Small intestine (tissue), 7 donors: ENCODE measurements at regions not wholly inside any gene's neighbourhood (a gene's known extent, or its start where the extent isn't known, plus 50 kb on each side); places are given as distances from the start of the nearest gene placed in this dataset.

Experiments
- DNase-seq, 2 donors: peaks; one replicate each; pipeline versions ENCODE4 v3.0.0 to v3.0.0-alpha.2; 2013
- FAIRE-seq: peaks from 2 replicates; lab custom pipeline; 2012; peaks lifted over from hg19 to GRCh38; lab: Jason Lieb, UNC
- H3K27ac ChIP-seq, 3 donors: one replicate each; pipeline ENCODE4 v1.5.1; 2013; ENCODE audit warnings: low read length in 2 of 3, mild to moderate bottlenecking in 2 of 3, control low read depth in 1 of 3, inconsistent platforms in 1 of 3, low read depth in 1 of 3, moderate library complexity in 1 of 3
- H3K27me3 ChIP-seq, 3 donors: one replicate each; pipeline ENCODE4 v1.6.1; 2013; ENCODE audit warnings: low read length in 3 of 3, inconsistent platforms in 1 of 3; ENCODE audit not compliant: control insufficient read depth in 3 of 3, insufficient read depth in 3 of 3
- H3K36me3 ChIP-seq, 3 donors: one replicate each; pipeline ENCODE4 v1.6.1; 2013; ENCODE audit warnings: low read length in 3 of 3, inconsistent platforms in 1 of 3, low read depth in 1 of 3, mild to moderate bottlenecking in 1 of 3, moderate library complexity in 1 of 3; ENCODE audit not compliant: control insufficient read depth in 3 of 3, insufficient read depth in 2 of 3
- H3K4me1 ChIP-seq, 3 donors: one replicate each; pipeline ENCODE4 v1.6.1; 2013; ENCODE audit warnings: low read length in 2 of 3, inconsistent platforms in 1 of 3, low read depth in 1 of 3, mild to moderate bottlenecking in 1 of 3, moderate library complexity in 1 of 3; ENCODE audit not compliant: control insufficient read depth in 3 of 3, insufficient read depth in 2 of 3
- H3K4me3 ChIP-seq, 3 donors: one replicate each; pipeline ENCODE4 v1.5.1; 2013; ENCODE audit warnings: low read length in 3 of 3, control low read depth in 1 of 3, inconsistent platforms in 1 of 3, low read depth in 1 of 3, mild to moderate bottlenecking in 1 of 3, moderate library complexity in 1 of 3
- H3K9me3 ChIP-seq, 2 donors: one replicate each; pipeline ENCODE4 v1.6.1; 2013; ENCODE audit warnings: low read depth in 1 of 2, low read length in 1 of 2; ENCODE audit not compliant: control insufficient read depth in 2 of 2, insufficient read depth in 1 of 2
- WGBS, 3 donors: extraction: QIAGEN DNeasy Blood & Tissue Kit; methylation state at CpG; one replicate each; pipeline ENCODE4 v1.1.7; 2013; 5-methylcytosine and 5-hydroxymethylcytosine counted together
- donor health status: healthy with polysubstance abuse.
- donor health status: control.
- donor health status: control.
- donor health status: Bipolar disorder and iron deficiency.
- donor health status: healthy.

DNA sequence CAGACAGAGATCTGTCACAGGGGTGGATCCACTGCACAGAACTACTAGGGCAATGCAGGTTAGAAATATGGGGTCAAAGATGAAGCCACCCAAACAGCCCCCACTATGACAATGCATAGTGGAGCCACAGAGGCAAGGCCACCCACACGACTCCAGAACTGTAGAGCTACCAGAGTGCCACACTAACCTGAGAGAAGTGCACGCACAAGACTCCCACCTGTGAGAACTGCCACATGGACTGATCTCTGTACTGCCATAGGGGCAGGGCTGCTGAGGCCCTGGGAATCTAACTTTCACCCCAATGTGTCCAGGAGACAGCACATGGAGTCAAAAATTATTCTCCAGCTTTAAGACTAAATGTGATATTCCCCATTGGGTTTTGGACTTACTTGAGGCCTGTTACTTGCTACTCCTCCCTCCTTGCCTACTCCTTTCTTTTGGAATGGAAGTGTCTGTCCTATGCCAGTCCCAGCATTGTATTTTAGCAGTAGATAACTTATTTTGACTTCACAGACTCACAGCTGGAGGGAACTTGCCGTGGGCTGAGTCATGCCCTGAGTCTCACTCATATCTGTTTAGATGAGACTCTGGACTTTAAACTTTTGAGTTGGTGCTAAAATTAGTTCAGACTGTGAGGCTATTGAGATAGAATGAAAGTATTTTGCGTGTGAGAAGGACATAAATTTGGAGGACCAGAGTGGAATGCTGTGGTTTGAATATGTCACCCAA, 853.3 kb downstream of the MAT2B start:
- no peaks in the 10 kb centered on the region for H3K36me3 ChIP-seq
- peak; percentile 47 to 57 for DNase-seq
- no peaks in the 10 kb centered on the region for H3K27me3 ChIP-seq
- 46 to 57% (median 52%) methylated on average over 4 of the region's 4 CpGs for WGBS, 3 donors
- H3K9me3 ChIP-seq = no peaks in the 10 kb centered on the region
- no peak overlapping the region for H3K4me3 ChIP-seq
- H3K27ac ChIP-seq = no peak overlapping the region
- H3K4me1 ChIP-seq = peaks cover 0 to 18% (median 8%) of the 10 kb centered on the region in 3 donors
- no peak for FAIRE-seq

DNA sequence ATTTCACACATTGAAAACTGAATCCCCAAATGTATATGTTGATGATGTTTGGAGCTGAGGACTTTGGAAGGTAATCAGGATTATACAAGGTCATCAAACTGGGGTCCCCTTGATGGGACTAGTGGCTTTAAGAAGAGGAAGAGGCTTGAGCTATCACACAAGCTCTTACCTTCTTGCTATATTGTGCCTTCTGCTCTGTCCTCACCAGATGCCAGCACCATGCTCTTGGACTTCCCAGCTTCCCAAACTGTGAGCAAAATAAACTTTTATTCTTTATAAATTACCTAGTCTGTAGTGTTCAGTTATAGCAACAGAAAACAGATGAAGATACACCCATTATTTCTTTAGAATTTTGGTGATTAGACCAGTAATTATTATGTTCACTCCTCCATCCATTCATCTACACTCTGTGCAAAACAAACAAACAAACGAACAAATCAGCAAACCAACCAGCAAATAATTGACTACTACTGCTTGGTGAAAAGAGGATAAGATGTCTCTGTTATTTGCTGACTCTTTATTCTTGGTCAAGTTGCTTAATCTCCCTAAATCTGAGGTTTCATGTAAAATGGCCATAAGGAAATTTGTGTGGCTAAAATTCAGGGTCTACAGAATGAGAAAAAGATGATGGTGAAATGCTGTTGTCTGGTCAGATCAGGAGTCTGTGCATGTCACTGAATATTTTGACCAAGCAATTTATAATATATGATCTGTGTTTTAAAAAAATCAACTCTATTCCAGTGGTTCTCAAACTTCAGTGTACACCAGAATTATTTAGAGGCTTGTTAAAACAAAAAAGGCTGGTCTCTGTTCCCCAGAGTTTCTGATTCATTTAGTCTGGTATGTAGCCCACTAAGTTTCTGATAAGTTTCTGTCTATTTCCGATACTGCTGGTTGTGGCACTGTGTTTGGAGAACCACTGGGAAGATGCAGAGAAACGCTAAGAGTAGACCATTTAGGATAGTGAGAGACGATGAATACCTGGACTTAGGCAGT, 854.1 kb downstream of the MAT2B start:
- H3K4me1 ChIP-seq = peaks cover 0 to 15% (median 8%) of the 10 kb centered on the region in 3 donors
- H3K36me3 ChIP-seq = no peaks in the 10 kb centered on the region
- no peak for FAIRE-seq
- no peak overlapping the region for H3K4me3 ChIP-seq
- no peaks in the 10 kb centered on the region for H3K9me3 ChIP-seq
- no peaks in the 10 kb centered on the region for H3K27me3 ChIP-seq
- H3K27ac ChIP-seq = no peak overlapping the region
- 83 to 87% (median 87%) methylated on average over 4 of the region's 4 CpGs for WGBS, 3 donors
- DNase-seq = no peak

DNA sequence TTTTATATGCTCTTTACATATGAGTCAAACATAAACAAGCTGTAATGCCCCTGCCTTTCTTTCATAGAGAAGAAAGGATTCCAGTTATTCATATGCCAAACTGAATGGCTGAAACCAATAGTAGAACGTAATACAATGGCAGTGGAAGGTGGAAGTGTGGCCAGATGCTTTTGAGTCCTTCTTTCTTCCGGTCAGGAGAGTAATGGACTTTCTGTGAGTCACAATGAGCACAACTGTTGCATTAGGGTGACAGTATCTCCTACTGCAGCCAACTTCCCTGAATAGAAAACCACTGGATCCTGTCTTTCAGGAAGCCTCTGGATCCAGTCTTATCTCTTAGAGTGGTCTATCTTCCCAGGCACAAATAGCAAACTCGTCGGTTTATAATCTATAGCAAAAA, 855.2 kb downstream of the MAT2B start:
- Histone ChIP-seq H3K4me1 (peaks cover 0 to 15% (median 8%) of the 10 kb centered on the region in 3 donors), H3K4me3 (no peak overlapping the region), H3K27me3 (no peaks in the 10 kb centered on the region), H3K27ac (no peak overlapping the region), H3K9me3 (no peaks in the 10 kb centered on the region), H3K36me3 (no peaks in the 10 kb centered on the region)
- WGBS, 3 donors = 79 to 86% (median 81%) methylated on average over 4 of the region's 4 CpGs
- FAIRE-seq (no peak), DNase-seq (no peak)

GRCh38 chr5:164361986-164362385, 856.6 kb downstream of the MAT2B start:
- H3K4me3 ChIP-seq = no peak overlapping the region
- no peaks in the 10 kb centered on the region for H3K36me3 ChIP-seq
- no peaks in the 10 kb centered on the region for H3K9me3 ChIP-seq
- peaks cover 0 to 15% (median 8%) of the 10 kb centered on the region in 3 donors for H3K4me1 ChIP-seq
- no peak for FAIRE-seq
- no peaks in the 10 kb centered on the region for H3K27me3 ChIP-seq
- 79 to 88% (median 86%) methylated on average over 5 of the region's 5 CpGs for WGBS, 3 donors
- no peak overlapping the region for H3K27ac ChIP-seq
- no peak for DNase-seq

GRCh38 chr5:164362835-164363234, 857.4 kb downstream of the MAT2B start:
- H3K36me3 ChIP-seq = no peaks in the 10 kb centered on the region
- H3K9me3 ChIP-seq = no peaks in the 10 kb centered on the region
- FAIRE-seq (no peak), DNase-seq (no peak)
- H3K27ac ChIP-seq = no peak overlapping the region
- peaks cover 0 to 15% (median 8%) of the 10 kb centered on the region in 3 donors for H3K4me1 ChIP-seq
- no peaks in the 10 kb centered on the region for H3K27me3 ChIP-seq
- no peak overlapping the region for H3K4me3 ChIP-seq

DNA sequence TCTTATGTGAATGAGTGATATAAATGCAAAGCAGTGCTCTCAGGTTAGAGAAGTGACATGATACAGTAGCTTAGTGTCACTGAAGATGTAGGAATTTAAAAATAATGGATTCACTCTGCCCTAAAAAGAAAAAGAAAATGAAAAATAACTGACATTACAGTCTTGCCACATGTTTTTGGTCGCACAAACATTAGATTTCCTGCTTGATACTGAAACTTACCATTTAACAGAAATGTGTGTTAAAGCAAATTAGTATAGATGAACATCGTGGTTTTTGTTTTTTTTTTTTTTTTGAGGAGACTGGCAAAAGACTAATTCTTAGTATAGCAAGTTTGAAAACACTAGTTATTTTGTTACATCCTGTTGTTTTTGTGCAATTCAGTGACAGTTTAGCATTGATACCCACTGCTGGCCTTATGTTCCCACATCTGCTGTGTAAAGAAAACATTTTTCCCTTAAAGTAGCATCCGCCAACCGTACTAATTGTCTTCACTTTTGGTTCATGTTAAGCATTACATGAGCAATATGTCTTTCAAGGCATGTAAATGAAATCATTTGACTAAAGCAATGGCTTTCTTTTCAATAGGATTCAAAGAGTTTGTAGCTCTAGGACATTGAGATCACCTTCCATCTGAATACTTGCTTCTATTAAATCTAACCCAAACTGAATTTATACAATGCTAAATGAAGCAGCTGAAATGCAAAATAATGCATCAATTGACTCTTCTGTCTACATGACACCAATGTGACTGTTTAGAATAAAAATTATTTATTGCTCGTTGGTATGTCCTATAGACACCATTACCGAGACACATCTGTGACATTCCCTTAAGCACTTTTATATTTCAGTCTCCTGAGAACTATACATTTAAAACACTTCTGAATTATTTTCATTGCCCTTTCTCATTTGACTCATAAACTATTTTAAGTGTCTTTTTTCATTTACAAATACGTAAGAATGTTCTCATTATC, 859.1 kb downstream of the MAT2B start:
- Histone ChIP-seq H3K4me3 (no peak overlapping the region), H3K36me3 (no peaks in the 10 kb centered on the region), H3K27ac (no peak overlapping the region), H3K9me3 (no peaks in the 10 kb centered on the region), H3K27me3 (no peaks in the 10 kb centered on the region), H3K4me1 (no peaks in the 10 kb centered on the region)
- 80 to 86% (median 84%) methylated on average over 7 of the region's 7 CpGs for WGBS, 3 donors
- DNase-seq (no peak), FAIRE-seq (no peak)

- Histone ChIP-seq H3K4me3 (no peak overlapping the region), H3K9me3 (no peaks in the 10 kb centered on the region), H3K36me3 (no peaks in the 10 kb centered on the region), H3K4me1 (no peaks in the 10 kb centered on the region), H3K27me3 (no peaks in the 10 kb centered on the region), H3K27ac (no peak overlapping the region)
- FAIRE-seq = no peak
- 73 to 87% (median 86%) methylated on average over 4 of the region's 4 CpGs for WGBS, 3 donors
- no peak for DNase-seq
These were observed 865.4 kb downstream of the MAT2B start for GRCh38 chr5:164370841-164371240.

GRCh38 chr5:164372892-164373291, 867.5 kb downstream of the MAT2B start:
- no peaks in the 10 kb centered on the region for H3K4me1 ChIP-seq
- WGBS, 3 donors = 79 to 93% (median 82%) methylated on average over 1 of the region's 1 CpG
- DNase-seq (no peak), FAIRE-seq (no peak)
- H3K9me3 ChIP-seq = no peaks in the 10 kb centered on the region
- no peaks in the 10 kb centered on the region for H3K27me3 ChIP-seq
- H3K4me3 ChIP-seq = no peak overlapping the region
- H3K27ac ChIP-seq = no peak overlapping the region
- no peaks in the 10 kb centered on the region for H3K36me3 ChIP-seq
